ENCODE measurements at regions not wholly inside any gene's neighbourhood (a gene's known extent, or its start where the extent isn't known, plus 50 kb on each side); places are given as distances from the start of the nearest gene placed in this dataset.

DNA sequence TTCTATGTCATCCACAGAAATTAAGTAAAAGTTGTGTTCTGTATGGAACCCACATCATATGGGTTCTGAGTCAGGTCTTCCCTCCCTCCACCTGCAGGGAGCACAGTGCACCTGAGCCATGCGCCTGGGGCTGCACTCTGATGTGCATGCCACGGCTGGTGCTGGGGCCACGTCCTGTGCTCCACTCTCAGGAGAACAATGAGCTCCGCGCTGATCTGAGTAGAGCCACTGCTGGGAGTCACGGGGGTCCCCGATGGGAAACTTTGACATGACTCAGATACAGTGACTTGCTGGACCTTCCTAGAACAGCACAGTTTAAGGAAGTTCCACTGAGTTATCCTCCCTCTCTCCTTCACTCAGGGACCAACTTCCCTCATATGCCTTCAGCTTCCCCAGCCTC lies 683.4 kb downstream of the TMEM121 start:
- TF ChIP-seq, protein P1, sequence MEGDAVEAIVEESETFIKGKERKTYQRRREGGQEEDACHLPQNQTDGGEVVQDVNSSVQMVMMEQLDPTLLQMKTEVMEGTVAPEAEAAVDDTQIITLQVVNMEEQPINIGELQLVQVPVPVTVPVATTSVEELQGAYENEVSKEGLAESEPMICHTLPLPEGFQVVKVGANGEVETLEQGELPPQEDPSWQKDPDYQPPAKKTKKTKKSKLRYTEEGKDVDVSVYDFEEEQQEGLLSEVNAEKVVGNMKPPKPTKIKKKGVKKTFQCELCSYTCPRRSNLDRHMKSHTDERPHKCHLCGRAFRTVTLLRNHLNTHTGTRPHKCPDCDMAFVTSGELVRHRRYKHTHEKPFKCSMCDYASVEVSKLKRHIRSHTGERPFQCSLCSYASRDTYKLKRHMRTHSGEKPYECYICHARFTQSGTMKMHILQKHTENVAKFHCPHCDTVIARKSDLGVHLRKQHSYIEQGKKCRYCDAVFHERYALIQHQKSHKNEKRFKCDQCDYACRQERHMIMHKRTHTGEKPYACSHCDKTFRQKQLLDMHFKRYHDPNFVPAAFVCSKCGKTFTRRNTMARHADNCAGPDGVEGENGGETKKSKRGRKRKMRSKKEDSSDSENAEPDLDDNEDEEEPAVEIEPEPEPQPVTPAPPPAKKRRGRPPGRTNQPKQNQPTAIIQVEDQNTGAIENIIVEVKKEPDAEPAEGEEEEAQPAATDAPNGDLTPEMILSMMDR (IDR thresholded peaks at IDR 0.05), result no peak
- no peak for TF ChIP-seq ZFX (IDR thresholded peaks at IDR 0.05; ENCODE audit: borderline replicate concordance)
- H3K27ac ChIP-seq, result no peak overlapping the region

DNA sequence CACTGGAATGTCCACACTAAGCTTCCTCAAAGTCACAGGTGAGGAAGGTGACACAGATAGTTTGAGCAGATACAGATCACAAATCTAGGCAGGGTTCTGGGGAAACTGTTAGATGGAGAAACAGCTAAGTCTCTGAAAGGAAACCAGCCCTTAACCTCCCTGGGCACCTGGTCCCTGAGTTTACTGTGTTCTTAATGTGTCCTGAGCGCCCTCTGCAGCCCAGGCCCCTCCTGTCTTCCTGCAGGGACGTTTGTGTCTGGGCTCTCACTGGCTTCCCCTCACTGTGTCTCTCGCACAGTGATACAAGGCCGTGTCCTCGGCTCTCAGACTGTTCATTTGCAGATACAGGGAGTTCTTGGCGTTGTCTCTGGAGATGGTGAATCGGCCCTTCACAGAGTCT lies 684.3 kb downstream of the TMEM121 start:
- H3K27ac ChIP-seq, result no peak overlapping the region
- no peak for TF ChIP-seq ZFX (IDR thresholded peaks at IDR 0.05; ENCODE audit: borderline replicate concordance)
- TF ChIP-seq, protein P1 (IDR thresholded peaks at IDR 0.05), result peak; percentile 27

DNA sequence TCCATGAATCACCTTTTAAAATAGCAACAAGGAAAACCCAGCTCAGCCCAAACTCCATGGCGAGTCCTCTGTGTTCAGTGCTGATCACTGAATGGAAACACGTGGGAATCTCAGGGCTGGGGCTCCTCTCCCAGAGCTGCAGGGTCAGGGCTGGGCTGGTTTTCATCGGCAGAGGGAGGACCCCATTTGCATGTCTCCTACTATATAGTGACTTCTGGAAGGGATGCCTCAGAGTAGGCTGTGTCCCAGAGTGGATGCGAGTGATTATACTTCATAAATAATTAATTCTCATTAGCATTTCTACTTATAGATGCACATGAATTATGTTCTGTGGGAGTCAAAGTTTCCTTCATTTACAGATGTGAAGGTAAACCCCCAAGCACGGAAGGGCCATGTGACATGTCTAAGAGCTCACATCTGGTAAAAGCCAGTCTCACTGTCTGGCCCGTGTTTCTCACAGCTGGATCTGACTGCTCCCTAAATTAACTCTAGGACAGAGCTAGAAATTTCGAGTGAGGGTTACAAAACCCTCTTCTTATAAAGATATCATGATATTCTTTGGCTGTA lies 685.0 kb downstream of the TMEM121 start:
- TF ChIP-seq, protein P1 (IDR thresholded peaks at IDR 0.05), result no peak
- TF ChIP-seq ZFX (IDR thresholded peaks at IDR 0.05; ENCODE audit: borderline replicate concordance), result no peak
- H3K27ac ChIP-seq, result no peak overlapping the region

DNA sequence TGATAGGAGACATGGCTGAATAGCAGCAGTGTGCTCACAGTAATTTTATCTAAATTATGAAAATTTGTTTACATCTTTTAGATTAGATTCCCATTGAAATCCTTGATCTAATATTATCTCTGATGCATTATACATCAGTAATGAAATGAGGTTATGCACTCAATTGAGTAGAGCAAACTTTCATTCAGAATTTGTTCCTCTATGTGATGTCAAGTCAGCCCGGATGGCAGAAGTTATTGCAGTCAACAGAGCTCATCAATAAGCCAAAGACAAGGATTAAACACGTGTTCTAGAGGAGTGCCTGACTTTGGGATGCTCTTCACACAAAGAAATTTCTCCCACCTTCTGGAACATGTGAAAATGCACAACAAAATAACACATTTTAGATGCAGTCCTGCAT lies 688.8 kb downstream of the TMEM121 start:
- TF ChIP-seq, protein P1 (IDR thresholded peaks at IDR 0.05), result no peak
- TF ChIP-seq ZFX (IDR thresholded peaks at IDR 0.05; ENCODE audit: borderline replicate concordance), result no peak
- H3K27ac ChIP-seq, result no peak overlapping the region

GRCh38 chr14:106216679-106217078 lies 690.3 kb downstream of the TMEM121 start:
- TF ChIP-seq ZFX (IDR thresholded peaks at IDR 0.05; ENCODE audit: borderline replicate concordance), result no peak
- TF ChIP-seq, protein P1 (IDR thresholded peaks at IDR 0.05), result no peak
- no peak overlapping the region for H3K27ac ChIP-seq

GRCh38 chr14:106218174-106218573 lies 691.8 kb downstream of the TMEM121 start:
- no peak overlapping the region for H3K27ac ChIP-seq
- TF ChIP-seq ZFX (IDR thresholded peaks at IDR 0.05; ENCODE audit: borderline replicate concordance), result no peak
- TF ChIP-seq, protein P1 (IDR thresholded peaks at IDR 0.05), result no peak

DNA sequence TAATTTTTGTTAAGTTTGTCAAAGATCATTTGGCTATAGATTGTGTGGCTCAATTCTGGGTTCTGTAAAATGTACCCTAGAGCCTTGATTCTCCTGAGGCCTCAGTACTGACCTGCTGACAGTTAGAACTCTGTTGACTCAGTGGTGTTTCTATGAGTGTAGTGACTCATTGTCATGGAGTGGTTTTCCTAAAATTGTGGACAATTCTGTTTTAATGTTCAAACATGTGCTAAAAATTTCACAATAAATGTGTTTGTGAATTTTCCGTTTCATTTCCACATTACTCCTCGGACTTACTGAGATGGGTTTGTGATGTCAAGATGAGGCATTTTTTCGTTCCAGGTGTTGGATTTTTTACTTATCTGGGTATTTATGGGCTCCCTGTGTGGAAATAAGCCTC lies 695.9 kb downstream of the TMEM121 start:
- no peak for TF ChIP-seq ZFX (IDR thresholded peaks at IDR 0.05; ENCODE audit: borderline replicate concordance)
- TF ChIP-seq, protein P1 (IDR thresholded peaks at IDR 0.05), result no peak
- H3K27ac ChIP-seq, result no peak overlapping the region

Measured in 22Rv1 (cell line).